ENCODE measurements at regions not wholly inside any gene's neighbourhood (a gene's known extent, or its start where the extent isn't known, plus 50 kb on each side); places are given as distances from the start of the nearest gene placed in this dataset.
A peak's percentile ranks its signal among the peaks of the same experiment; 100 is the strongest.

GRCh38 chr6:28643017-28643740 lies 117.5 kb downstream of the GPX5 start:
- TF ChIP-seq CTCF (IDR thresholded peaks at IDR 0.05; ENCODE audit: borderline replicate concordance, insufficient read depth, low read depth, low read length) = no peak
- no peak overlapping the region for H3K4me3 ChIP-seq (ENCODE audit: low read depth, low read length)

GRCh38 chr6:28646650-28647049 lies 121.0 kb downstream of the GPX5 start:
- H3K4me3 ChIP-seq (ENCODE audit: low read depth, low read length) = no peak overlapping the region
- TF ChIP-seq CTCF (IDR thresholded peaks at IDR 0.05; ENCODE audit: borderline replicate concordance, insufficient read depth, low read depth, low read length) = no peak

GRCh38 chr6:28648035-28648877 lies 122.6 kb downstream of the GPX5 start:
- H3K4me3 ChIP-seq (ENCODE audit: low read depth, low read length) = peak overlapping the region; percentile 43
- TF ChIP-seq CTCF (IDR thresholded peaks at IDR 0.05; ENCODE audit: borderline replicate concordance, insufficient read depth, low read depth, low read length) = no peak

- peak overlapping the region; percentile 43 for H3K4me3 ChIP-seq (ENCODE audit: low read depth, low read length)
These were observed 123.2 kb downstream of the GPX5 start for GRCh38 chr6:28648878-28649375.

GRCh38 chr6:28651161-28651560 lies 125.5 kb downstream of the GPX5 start:
- H3K4me3 ChIP-seq (ENCODE audit: low read depth, low read length) = no peak overlapping the region
- TF ChIP-seq CTCF (IDR thresholded peaks at IDR 0.05; ENCODE audit: borderline replicate concordance, insufficient read depth, low read depth, low read length) = no peak

More at GRCh38 chr6:28648878-28649375, 123.2 kb downstream of the GPX5 start:
- TF ChIP-seq CTCF (IDR thresholded peaks at IDR 0.05; ENCODE audit: borderline replicate concordance, insufficient read depth, low read depth, low read length) = no peak

GRCh38 chr6:28653876-28654275 lies 128.2 kb downstream of the GPX5 start:
- TF ChIP-seq CTCF (IDR thresholded peaks at IDR 0.05; ENCODE audit: borderline replicate concordance, insufficient read depth, low read depth, low read length) = no peak
- H3K4me3 ChIP-seq (ENCODE audit: low read depth, low read length) = no peak overlapping the region
